ENCODE measurements at regions not wholly inside any gene's neighbourhood (a gene's known extent, or its start where the extent isn't known, plus 50 kb on each side); places are given as distances from the start of the nearest gene placed in this dataset.

- TF ChIP-seq CTCF (IDR thresholded peaks at IDR 0.05) = no peak
- TF ChIP-seq POLR2A (IDR thresholded peaks at IDR 0.05) = no peak
Measured at GRCh38 chr1:65729259-65729658, 63.4 kb upstream of the PDE4B start.

Data from heart left ventricle (tissue), 13 donors.